Endometrium (tissue), 2 donors: ENCODE measurements at regions not wholly inside any gene's neighbourhood (a gene's known extent, or its start where the extent isn't known, plus 50 kb on each side); places are given as distances from the start of the nearest gene placed in this dataset.

Experiments used
- FAIRE-seq: peaks from 2 replicates; lab custom pipeline; 2012; peaks lifted over from hg19 to GRCh38; lab: Jason Lieb, UNC
- donor health status: control.
- donor health status: control.

DNA sequence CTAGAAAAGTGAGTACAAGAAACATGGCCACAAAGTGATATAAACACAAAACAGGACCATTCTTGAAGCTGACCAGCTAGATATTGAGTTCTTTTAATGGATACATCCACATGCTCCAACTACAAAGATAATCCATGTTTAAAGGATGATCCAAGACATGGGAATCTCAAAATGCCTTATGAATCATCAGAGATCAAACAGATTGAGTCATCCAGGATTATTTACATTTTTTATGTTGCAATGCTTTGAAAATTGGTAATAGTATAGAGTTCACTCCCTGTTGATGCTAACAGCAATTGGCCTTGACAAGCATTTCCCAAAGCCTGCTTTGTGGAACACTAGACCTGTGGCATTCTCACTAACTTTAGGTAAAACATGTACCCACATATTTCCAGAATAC is 293.0 kb upstream of the TBX3 start:
- no peak for FAIRE-seq

- no peak for FAIRE-seq
Measured at GRCh38 chr12:114976372-114976771, 292.4 kb upstream of the TBX3 start.

DNA sequence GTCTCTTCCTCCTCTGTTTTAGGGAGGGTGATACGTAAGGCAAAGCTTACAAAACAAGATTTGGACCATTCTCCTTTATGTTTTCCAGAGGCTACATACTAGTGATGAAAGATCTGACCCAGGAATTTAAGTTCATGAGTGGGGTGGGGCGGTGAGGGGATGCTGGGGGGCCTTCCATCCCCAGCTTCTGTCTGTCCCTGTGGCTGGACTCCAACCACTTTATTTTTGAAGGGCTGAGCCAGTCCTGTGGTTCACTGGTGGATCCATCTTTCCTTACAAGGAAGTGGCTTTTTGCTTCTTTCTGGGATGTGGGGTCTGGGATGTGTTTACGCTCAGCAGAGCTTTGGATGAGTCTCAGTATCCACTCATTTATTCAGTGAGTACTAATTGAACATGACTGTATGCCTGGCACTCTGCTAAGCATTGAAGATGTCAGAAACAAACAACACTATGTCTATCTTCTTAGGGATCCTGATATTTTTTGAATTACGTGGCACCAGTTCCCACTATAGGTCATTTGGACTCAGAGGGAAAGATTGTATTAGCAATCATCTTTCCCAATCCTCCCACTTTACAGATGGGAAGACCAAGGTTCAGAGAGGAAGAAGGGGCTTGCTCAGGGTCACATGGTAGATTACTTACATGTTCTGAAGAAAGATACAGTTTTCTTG is 291.8 kb upstream of the TBX3 start:
- FAIRE-seq = no peak

GRCh38 chr12:114974826-114975639 is 291.1 kb upstream of the TBX3 start:
- no peak for FAIRE-seq

DNA sequence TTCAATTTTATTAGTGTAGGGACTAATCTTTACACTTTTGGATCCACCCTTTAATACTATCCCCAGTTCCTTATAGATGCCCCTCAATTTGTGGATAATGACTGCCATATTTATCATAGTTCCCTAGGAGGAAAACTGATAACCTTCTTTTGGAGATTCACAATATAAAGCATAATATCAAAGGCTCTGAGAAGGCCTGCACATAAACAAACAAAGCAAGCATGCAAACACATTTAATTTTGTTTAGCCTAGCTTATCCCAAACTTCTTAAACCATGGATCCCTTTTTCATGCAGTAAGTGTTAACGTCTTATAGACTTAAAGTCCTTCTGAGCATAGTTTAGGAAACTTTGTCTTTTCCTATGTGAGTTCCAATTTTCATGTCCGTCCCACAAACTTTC is 290.4 kb upstream of the TBX3 start:
- no peak for FAIRE-seq

GRCh38 chr12:114968727-114969126 is 284.8 kb upstream of the TBX3 start:
- peak; percentile 94 for FAIRE-seq

GRCh38 chr12:114967151-114967550 is 283.2 kb upstream of the TBX3 start:
- FAIRE-seq = no peak

GRCh38 chr12:114964841-114965240 is 280.9 kb upstream of the TBX3 start:
- FAIRE-seq = no peak

DNA sequence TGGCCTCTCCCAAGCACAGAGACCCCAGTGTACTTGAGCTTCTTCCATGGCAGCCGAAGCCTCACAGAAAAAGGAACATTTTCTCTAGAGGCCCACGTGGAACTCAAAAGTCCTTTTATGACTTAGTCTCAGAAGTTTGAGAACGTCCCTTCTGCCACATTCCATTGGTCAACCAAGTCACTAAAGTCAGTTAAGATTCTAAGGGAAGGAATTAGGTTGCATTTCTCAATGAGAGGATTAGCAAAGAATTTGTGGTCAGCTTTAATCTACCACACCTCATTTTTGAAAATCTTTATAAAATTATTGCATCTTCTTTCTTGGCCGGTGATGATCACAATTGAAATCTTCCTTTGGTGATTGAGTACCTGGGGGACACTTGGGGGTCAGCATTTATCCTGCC is 279.9 kb upstream of the TBX3 start:
- FAIRE-seq = no peak

GRCh38 chr12:114961491-114961890 is 277.5 kb upstream of the TBX3 start:
- FAIRE-seq = no peak

GRCh38 chr12:114958538-114958937 is 274.6 kb upstream of the TBX3 start:
- FAIRE-seq = no peak

DNA sequence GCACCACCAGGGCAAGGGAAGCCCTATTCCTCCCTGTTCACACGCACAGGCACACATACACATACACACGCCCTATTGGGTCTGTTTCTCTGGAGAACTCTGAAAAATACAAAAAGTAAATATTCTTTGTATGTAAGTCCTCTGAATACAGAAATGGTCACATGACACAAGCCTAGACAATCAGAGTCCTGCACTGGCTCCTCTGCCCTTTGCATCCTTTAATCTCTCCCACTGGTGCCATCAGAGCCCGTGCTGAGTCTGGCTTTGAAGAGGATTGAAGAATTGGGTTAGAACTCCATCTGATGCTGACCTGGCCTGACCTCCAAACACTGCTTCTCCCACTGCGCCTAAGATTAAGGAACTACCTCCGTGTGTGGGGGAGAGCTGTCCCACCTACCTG is 273.2 kb upstream of the TBX3 start:
- FAIRE-seq = no peak

- no peak for FAIRE-seq
Measured at GRCh38 chr12:114955414-114956014, 271.5 kb upstream of the TBX3 start.

DNA sequence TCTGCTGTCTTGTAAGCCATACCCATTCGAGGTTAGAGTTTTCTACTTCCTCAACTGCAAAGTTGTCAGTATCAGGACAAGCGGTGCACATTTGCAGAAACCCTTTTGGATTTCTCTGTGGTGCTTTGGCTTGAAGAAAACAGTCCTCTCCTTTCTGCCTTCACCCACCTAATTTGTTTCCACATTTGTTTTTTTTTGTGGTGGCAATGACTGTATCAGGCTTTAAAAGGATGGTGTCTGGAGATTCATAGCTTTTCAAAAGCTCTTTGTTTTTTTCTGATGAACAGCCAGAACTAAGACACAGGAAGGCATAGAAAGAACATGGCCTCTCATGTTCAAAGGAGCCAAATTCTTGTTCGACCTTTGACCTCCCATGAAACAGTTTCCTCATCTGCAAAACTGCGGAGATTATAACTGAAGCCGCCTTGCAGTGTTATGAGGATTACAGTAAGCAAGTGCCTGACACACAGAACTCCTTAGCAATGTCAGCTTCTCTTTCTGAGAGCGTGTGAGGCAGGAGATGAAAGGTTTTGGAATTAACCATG is 270.6 kb upstream of the TBX3 start:
- FAIRE-seq = no peak

- FAIRE-seq = no peak
Measured at GRCh38 chr12:114952573-114953271, 268.7 kb upstream of the TBX3 start.

DNA sequence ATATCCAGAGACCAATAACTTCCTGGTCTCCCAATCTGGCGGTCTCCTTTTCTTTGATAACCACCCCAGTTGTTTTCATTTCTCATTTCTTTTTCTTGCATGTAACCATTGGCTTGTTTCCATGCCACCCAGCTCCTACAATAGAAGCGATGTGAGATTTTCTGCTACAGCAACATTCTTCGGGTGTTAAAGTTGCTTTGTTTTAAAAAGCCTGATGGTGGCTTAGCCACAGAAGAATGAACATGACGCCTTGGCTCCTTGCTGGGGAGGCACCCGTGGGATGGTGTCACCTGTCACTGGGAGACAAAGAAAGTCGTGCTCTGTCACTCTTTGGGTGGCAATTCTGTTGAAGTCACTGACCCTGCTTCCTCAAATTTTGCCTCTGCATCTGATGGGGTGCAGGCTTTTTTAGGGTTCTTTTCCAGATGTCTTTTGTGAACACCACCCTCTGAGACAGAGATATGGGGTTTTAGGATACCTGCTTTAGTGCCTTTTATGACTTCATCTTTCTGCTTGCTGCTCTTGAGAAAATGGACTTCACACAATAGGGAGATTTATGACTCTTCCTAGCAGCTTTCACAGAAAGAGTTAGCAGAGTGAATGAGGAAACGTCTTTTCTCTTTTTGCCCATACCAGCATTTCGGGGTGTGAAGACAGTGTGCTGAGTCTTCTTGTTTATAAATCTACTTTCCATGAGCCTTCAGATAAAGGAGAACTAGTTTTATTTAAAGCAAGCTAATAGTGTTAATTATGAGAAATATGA is 265.3 kb upstream of the TBX3 start:
- FAIRE-seq = no peak

DNA sequence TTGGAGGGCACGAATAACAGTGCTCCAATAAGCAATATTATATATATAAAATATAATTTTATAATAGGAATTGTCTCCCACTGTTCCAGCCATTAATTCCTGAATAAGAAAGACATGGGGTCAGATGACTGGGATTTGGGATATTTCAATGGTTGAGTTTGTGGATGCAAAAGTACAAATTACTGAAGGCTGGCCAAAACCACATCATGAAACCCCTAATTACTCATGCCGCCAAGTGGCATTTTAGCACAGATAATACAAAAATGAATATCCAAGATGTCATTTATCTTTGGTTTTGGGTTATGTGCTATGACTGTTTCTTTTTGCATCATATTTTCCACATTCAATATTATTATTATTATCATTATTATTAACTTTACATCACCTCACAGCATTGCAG is 261.4 kb upstream of the TBX3 start:
- no peak for FAIRE-seq

DNA sequence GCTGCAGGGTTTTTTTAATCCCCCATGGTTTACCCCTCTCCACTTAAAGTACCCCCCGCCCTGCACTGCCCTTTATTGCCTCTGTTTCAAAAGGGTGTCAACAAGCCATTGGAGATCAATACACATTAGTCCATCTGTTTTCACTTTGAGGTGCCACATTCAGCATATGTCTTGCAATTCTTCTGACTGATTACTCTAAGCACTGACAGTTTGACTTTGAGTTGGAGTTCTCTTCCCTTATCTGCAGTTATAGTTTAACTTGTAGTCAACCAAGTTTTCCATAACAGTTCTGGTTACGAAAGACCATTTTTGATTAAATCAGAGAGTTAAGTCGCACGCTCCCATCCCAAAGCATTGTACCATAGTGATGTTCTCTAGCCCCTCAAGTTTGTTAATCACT is 260.8 kb upstream of the TBX3 start:
- no peak for FAIRE-seq

DNA sequence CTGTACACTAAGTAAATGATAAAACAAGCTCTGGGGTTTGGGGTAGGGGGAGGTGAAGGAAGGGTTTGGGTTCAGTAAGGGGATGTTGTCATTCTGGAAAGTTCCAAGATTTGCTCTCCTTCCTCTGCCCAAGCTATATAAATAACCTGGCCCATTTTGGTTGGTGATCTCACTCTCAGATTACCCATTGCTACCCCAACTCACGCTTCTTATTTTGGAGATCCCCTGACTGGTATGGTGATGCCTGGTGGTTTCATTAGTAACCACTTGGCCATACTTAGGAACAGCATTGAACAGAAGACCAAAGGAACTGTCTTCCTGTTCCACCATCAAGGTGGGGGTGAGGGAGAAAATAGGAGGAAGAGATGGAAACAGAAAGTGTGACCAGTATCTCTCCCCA is 259.6 kb upstream of the TBX3 start:
- FAIRE-seq = no peak

DNA sequence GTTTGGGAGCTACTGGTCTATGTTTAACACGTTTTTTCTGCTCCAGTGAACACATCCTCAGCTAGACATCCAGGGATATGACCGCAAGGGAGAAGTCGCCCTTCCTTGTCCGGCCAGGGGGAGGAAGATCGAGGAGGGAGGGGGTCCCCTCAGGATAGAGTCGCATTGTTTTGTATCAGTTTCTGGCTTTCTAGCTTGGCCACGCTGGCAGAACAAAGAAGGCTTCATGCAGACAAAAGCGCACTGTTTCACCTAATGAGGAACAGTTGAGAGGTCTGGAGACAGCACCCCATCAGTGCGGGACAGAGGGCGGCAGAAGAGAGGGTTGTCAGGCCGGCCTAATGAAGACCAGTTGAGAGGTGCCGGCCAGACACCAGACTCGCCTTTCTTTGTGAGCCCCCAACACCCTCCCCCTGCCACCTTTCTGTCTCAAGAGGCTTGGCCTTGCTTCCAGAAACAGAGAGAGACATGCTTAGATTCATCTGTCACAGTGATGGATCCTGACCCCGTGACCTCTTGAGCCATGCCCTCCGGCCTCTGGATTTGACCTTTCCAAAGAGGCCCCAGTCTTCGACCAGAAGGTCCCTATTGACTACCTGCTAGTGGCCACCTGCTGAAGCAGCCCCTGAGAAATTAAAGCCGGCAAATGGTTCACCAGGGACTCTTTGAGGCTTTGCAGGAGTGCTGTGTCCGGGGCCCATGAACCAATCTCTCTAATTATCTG is 254.7 kb upstream of the TBX3 start:
- no peak for FAIRE-seq
